ENCODE measurements at regions not wholly inside any gene's neighbourhood (a gene's known extent, or its start where the extent isn't known, plus 50 kb on each side); places are given as distances from the start of the nearest gene placed in this dataset.

- Histone ChIP-seq H3K4me3 (no peak overlapping the region), H3K27ac (no peak overlapping the region), H3K27me3 (no peaks in the 10 kb centered on the region), H3K36me3 (no peaks in the 10 kb centered on the region), H3K4me1 (no peaks in the 10 kb centered on the region), H3K9me3 (no peaks in the 10 kb centered on the region)
- TF ChIP-seq POLR2AphosphoS5 (IDR thresholded peaks at IDR 0.05) (no peak), EP300 (IDR thresholded peaks at IDR 0.05) (no peak), CTCF (IDR thresholded peaks at IDR 0.05) (no peak), POLR2A (IDR thresholded peaks at IDR 0.05) (no peak)
- 67 to 68% methylated on average over 2 of the region's 2 CpGs for WGBS, 2 donors
- no peak for DNase-seq
- ATAC-seq (ENCODE audit: low FRiP score in 2 of 2): no peak
These were observed 224.2 kb upstream of the LYZL1 start for GRCh38 chr10:29064680-29065079.

DNA sequence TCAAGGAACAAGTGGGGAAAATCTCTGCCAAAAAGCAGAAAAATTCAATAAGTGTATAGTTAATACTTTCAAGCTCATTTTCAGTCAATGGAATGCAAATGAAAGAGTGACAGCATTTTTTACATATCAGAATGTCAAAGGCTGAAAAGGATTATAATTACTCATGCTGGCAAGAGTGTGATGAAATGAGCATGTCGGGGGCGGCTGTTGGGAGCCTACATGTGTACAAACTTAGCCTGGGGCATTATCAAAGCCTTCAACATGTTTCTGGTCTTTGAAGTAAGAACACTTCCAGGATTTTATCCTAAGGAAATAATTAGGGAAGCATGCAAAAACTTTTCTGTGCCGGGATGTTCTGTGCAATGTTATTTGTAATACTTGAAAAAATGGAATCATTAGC, 221.7 kb upstream of the LYZL1 start:
- H3K36me3 ChIP-seq: no peaks in the 10 kb centered on the region
- 40 to 50% methylated on average over 3 of the region's 3 CpGs for WGBS, 2 donors
- ATAC-seq (ENCODE audit: low FRiP score in 2 of 2) (no peak), DNase-seq (no peak)
- H3K27ac ChIP-seq: no peak overlapping the region
- no peaks in the 10 kb centered on the region for H3K9me3 ChIP-seq
- no peak overlapping the region for H3K4me3 ChIP-seq
- no peaks in the 10 kb centered on the region for H3K4me1 ChIP-seq
- TF ChIP-seq POLR2AphosphoS5 (IDR thresholded peaks at IDR 0.05) (no peak), EP300 (IDR thresholded peaks at IDR 0.05) (no peak), POLR2A (IDR thresholded peaks at IDR 0.05) (no peak), CTCF (IDR thresholded peaks at IDR 0.05) (no peak)
- H3K27me3 ChIP-seq: no peaks in the 10 kb centered on the region

DNA sequence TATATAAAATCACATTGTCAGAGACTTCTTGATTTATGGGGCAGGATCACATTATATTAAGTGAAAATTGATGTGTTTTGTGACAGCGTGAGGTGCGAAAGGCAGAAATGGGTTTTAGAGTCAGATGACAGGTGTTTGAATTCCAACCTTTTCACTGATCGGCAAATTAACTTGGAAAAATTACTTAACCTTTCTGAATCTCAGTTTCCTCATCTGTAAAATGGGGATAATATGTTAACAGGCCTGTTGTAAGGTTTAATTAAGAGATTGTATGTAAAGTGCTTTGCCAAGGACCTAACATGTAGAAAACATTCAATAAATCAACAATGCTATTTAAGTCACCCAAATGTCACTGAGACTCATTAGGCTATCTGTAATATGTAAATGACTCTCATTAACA, 221.2 kb upstream of the LYZL1 start:
- ATAC-seq (ENCODE audit: low FRiP score in 2 of 2) (no peak), DNase-seq (no peak)
- no peaks in the 10 kb centered on the region for H3K4me1 ChIP-seq
- H3K9me3 ChIP-seq: no peaks in the 10 kb centered on the region
- TF ChIP-seq CTCF (IDR thresholded peaks at IDR 0.05) (no peak), EP300 (IDR thresholded peaks at IDR 0.05) (no peak), POLR2AphosphoS5 (IDR thresholded peaks at IDR 0.05) (no peak), POLR2A (IDR thresholded peaks at IDR 0.05) (no peak)
- 69 to 95% methylated on average over 3 of the region's 3 CpGs for WGBS, 2 donors
- H3K27ac ChIP-seq: no peak overlapping the region
- no peaks in the 10 kb centered on the region for H3K27me3 ChIP-seq
- H3K4me3 ChIP-seq: no peak overlapping the region
- H3K36me3 ChIP-seq: no peaks in the 10 kb centered on the region

- TF ChIP-seq CTCF (IDR thresholded peaks at IDR 0.05) (no peak), POLR2A (IDR thresholded peaks at IDR 0.05) (no peak), POLR2AphosphoS5 (IDR thresholded peaks at IDR 0.05) (no peak), EP300 (IDR thresholded peaks at IDR 0.05) (no peak)
- Histone ChIP-seq H3K27me3 (no peaks in the 10 kb centered on the region), H3K27ac (no peak overlapping the region), H3K4me1 (no peaks in the 10 kb centered on the region), H3K9me3 (no peaks in the 10 kb centered on the region), H3K36me3 (no peaks in the 10 kb centered on the region), H3K4me3 (no peak overlapping the region)
- 95 to 96% methylated on average over 1 of the region's 1 CpG for WGBS, 2 donors
- DNase-seq (no peak), ATAC-seq (ENCODE audit: low FRiP score in 2 of 2) (no peak)
These were observed 220.6 kb upstream of the LYZL1 start for GRCh38 chr10:29068302-29068701.

- ATAC-seq (ENCODE audit: low FRiP score in 2 of 2) (no peak), DNase-seq (no peak)
- H3K9me3 ChIP-seq: no peaks in the 10 kb centered on the region
- H3K4me1 ChIP-seq: no peaks in the 10 kb centered on the region
- H3K4me3 ChIP-seq: no peak overlapping the region
- TF ChIP-seq POLR2A (IDR thresholded peaks at IDR 0.05) (no peak), EP300 (IDR thresholded peaks at IDR 0.05) (no peak), CTCF (IDR thresholded peaks at IDR 0.05) (no peak), POLR2AphosphoS5 (IDR thresholded peaks at IDR 0.05) (no peak)
- no peak overlapping the region for H3K27ac ChIP-seq
- H3K27me3 ChIP-seq: no peaks in the 10 kb centered on the region
- WGBS, 2 donors: 67 to 83% methylated on average over 6 of the region's 6 CpGs
- H3K36me3 ChIP-seq: no peaks in the 10 kb centered on the region
These were observed 219.9 kb upstream of the LYZL1 start for GRCh38 chr10:29068966-29069365.
